ENCODE measurements at regions not wholly inside any gene's neighbourhood (a gene's known extent, or its start where the extent isn't known, plus 50 kb on each side); places are given as distances from the start of the nearest gene placed in this dataset.

- DNase-seq (no peak), ATAC-seq (no peak)
- no peaks in the 10 kb centered on the region for H3K27me3 ChIP-seq
- H3K9me3 ChIP-seq, result no peaks in the 10 kb centered on the region
- no peak overlapping the region for H3K27ac ChIP-seq
- 13 to 25% methylated on average over 1 of the region's 1 CpG for WGBS, 2 donors
- intact Hi-C loops (cut with DNase I), result no loop called here
- no peaks in the 10 kb centered on the region for H3K36me3 ChIP-seq (replicated peaks in 1 of 2; ENCODE audit: insufficient read depth in 1 of 2, low read depth in 2 of 2)
- no peaks in the 10 kb centered on the region for H3K4me1 ChIP-seq
- TF ChIP-seq CTCF (IDR thresholded peaks at IDR 0.05), result no peak
- no peak for TF ChIP-seq POLR2A (IDR thresholded peaks at IDR 0.05)
- H3K4me3 ChIP-seq, result no peak overlapping the region
Measured at GRCh38 chr3:153379516-153379915, 217.5 kb downstream of the RAP2B start.

DNA sequence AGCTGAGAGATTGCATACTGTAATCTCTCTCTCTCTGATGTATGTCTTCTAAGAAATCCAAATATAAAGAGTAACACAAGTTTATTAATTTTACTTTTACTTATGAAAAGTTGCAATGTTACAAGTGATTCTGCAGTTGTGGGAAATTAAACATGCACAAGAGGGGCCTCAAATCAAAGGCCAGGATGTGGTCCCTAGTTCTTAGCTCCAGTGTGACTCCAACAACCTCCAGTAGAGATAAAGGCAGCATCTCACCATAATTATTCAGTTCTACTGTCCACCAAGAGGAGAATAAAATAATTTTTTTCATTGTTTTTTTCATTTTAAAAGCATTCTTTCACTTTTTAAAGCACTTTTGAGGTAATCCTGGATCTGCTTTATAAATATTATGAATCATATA is 223.3 kb downstream of the RAP2B start:
- intact Hi-C loops (cut with DNase I), result no loop called here
- no peaks in the 10 kb centered on the region for H3K36me3 ChIP-seq (replicated peaks in 1 of 2; ENCODE audit: insufficient read depth in 1 of 2, low read depth in 2 of 2)
- H3K27ac ChIP-seq, result no peak overlapping the region
- H3K4me3 ChIP-seq, result no peak overlapping the region
- no peak for DNase-seq
- H3K9me3 ChIP-seq, result no peaks in the 10 kb centered on the region
- H3K4me1 ChIP-seq, result no peaks in the 10 kb centered on the region
- no peak for TF ChIP-seq POLR2A (IDR thresholded peaks at IDR 0.05)
- no peak for TF ChIP-seq CTCF (IDR thresholded peaks at IDR 0.05)
- H3K27me3 ChIP-seq, result no peaks in the 10 kb centered on the region
- no peak for ATAC-seq

GRCh38 chr3:153392363-153392762 is 230.3 kb downstream of the RAP2B start:
- Histone ChIP-seq H3K27me3 (no peaks in the 10 kb centered on the region), H3K9me3 (no peaks in the 10 kb centered on the region), H3K36me3 (replicated peaks in 1 of 2; ENCODE audit: insufficient read depth in 1 of 2, low read depth in 2 of 2) (no peaks in the 10 kb centered on the region), H3K4me1 (no peaks in the 10 kb centered on the region), H3K27ac (no peak overlapping the region), H3K4me3 (no peak overlapping the region)
- ATAC-seq, result no peak
- TF ChIP-seq POLR2A (IDR thresholded peaks at IDR 0.05), result no peak
- no peak for TF ChIP-seq CTCF (IDR thresholded peaks at IDR 0.05)
- intact Hi-C loops (cut with DNase I), result no loop called here
- no peak for DNase-seq
- WGBS, 2 donors, result 56 to 61% methylated on average over 2 of the region's 2 CpGs

DNA sequence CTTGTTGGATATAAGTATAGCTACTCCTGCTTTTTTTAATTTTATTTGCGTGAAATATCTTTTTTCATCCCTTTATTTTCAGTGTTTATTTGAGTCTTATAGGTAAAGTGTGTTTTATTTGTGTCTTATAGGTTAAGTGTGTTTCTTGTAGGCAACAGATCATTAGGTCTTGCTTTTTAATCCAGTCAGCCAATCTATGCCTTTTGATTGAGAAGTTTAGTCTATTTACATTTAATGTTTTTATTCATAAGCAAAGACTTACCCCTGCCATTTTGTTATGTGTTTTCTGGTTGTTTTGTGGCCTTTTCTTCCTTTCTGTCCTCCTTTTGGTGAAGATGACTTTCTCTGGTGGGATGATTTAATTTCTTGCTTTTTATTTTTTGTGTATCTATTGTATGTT is 232.0 kb downstream of the RAP2B start:
- Histone ChIP-seq H3K9me3 (no peaks in the 10 kb centered on the region), H3K27me3 (no peaks in the 10 kb centered on the region), H3K4me1 (no peaks in the 10 kb centered on the region), H3K27ac (no peak overlapping the region), H3K4me3 (no peak overlapping the region), H3K36me3 (replicated peaks in 1 of 2; ENCODE audit: insufficient read depth in 1 of 2, low read depth in 2 of 2) (no peaks in the 10 kb centered on the region)
- DNase-seq (no peak), ATAC-seq (no peak)
- 71 to 79% methylated on average over 1 of the region's 1 CpG for WGBS, 2 donors
- TF ChIP-seq CTCF (IDR thresholded peaks at IDR 0.05), result no peak
- TF ChIP-seq POLR2A (IDR thresholded peaks at IDR 0.05), result no peak
- intact Hi-C loops (cut with DNase I), result no loop called here

DNA sequence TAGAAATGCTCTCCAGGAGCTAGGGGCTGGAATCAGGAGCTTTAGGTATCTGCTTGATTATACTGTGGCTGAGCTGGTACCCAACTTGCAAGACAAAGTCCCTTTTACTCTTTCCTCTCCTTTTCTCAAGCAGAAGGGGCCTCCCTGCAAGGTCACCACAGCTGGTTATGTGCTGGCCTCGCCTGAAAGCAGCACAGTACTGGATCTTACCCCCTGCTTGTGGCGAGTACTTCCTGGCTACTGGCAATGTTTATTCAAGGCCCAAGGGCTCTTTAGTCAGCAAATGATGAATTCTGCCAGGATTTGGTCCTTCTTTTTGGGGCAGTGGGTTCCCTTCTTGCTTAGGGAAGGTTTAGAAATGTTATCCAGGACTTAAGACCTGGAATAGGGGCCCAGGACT is 234.6 kb downstream of the RAP2B start:
- H3K36me3 ChIP-seq (replicated peaks in 1 of 2; ENCODE audit: insufficient read depth in 1 of 2, low read depth in 2 of 2), result no peaks in the 10 kb centered on the region
- no peak for ATAC-seq
- H3K9me3 ChIP-seq, result no peaks in the 10 kb centered on the region
- no peak overlapping the region for H3K27ac ChIP-seq
- DNase-seq, result no peak
- 36 to 46% methylated on average over 2 of the region's 2 CpGs for WGBS, 2 donors
- TF ChIP-seq CTCF (IDR thresholded peaks at IDR 0.05) (no peak), POLR2A (IDR thresholded peaks at IDR 0.05) (no peak)
- intact Hi-C loops (cut with DNase I), result no loop called here
- H3K27me3 ChIP-seq, result no peaks in the 10 kb centered on the region
- H3K4me3 ChIP-seq, result no peak overlapping the region
- no peaks in the 10 kb centered on the region for H3K4me1 ChIP-seq

All from body of pancreas (tissue), 4 donors.